Liver (tissue), 8 donors: ENCODE measurements at regions not wholly inside any gene's neighbourhood (a gene's known extent, or its start where the extent isn't known, plus 50 kb on each side); places are given as distances from the start of the nearest gene placed in this dataset.

Source experiments
- DNase-seq: peaks from one replicate; pipeline ENCODE4 v3.0.0-alpha.2; 2017; ENCODE audit warnings: low spot score
- H3K27ac ChIP-seq, 2 donors: one replicate each; pipeline ENCODE4 v1.7.0; 2013; ENCODE audit warnings: inconsistent platforms in 2 of 2, low read length in 2 of 2, control low read depth in 1 of 2, low read depth in 1 of 2, mild to moderate bottlenecking in 1 of 2
- H3K27me3 ChIP-seq, 4 donors: one replicate each; pipeline versions ENCODE4 v1.6.1 to v1.7.0; 2013; ENCODE audit warnings: low read length in 3 of 4, inconsistent platforms in 1 of 4, mild to moderate bottlenecking in 1 of 4, moderate library complexity in 1 of 4; ENCODE audit not compliant: control insufficient read depth in 4 of 4, insufficient read depth in 4 of 4
- H3K36me3 ChIP-seq, 4 donors: one replicate each; pipeline versions ENCODE4 v1.6.1 to v1.7.0; 2013; ENCODE audit warnings: low read length in 3 of 4, mild to moderate bottlenecking in 3 of 4, low read depth in 1 of 4, moderate library complexity in 1 of 4; ENCODE audit not compliant: control insufficient read depth in 4 of 4, insufficient read depth in 3 of 4
- H3K4me1 ChIP-seq, 4 donors: one replicate each; pipeline versions ENCODE4 v1.6.1 to v1.7.0; 2013; ENCODE audit warnings: low read length in 3 of 4, mild to moderate bottlenecking in 3 of 4, moderate library complexity in 1 of 4; ENCODE audit not compliant: control insufficient read depth in 4 of 4, insufficient read depth in 4 of 4
- H3K4me3 ChIP-seq, 3 donors: one replicate each; pipeline versions ENCODE4 v1.6.1 to v1.7.0; 2013; ENCODE audit warnings: low read length in 3 of 3, control low read depth in 1 of 3, low read depth in 1 of 3, mild to moderate bottlenecking in 1 of 3
- H3K9ac ChIP-seq, 2 donors: one replicate each; pipeline ENCODE4 v1.7.0; 2013; ENCODE audit warnings: low read length in 2 of 2, mild to moderate bottlenecking in 2 of 2, moderate library complexity in 2 of 2, control low read depth in 1 of 2, low read depth in 1 of 2
- H3K9me3 ChIP-seq, 4 donors: one replicate each; pipeline versions ENCODE4 v1.6.1 to v1.7.0; 2013; ENCODE audit warnings: low read length in 3 of 4; ENCODE audit not compliant: control insufficient read depth in 4 of 4
- ATF3 ChIP-seq: IDR thresholded peaks from 2 replicates; pipeline ENCODE4 v1.6.1; 2016; ENCODE audit warnings: antibody characterized with exemption
- EGR1 ChIP-seq, 2 donors: IDR thresholded peaks; 2 replicates each; pipeline ENCODE4 v1.6.1; 2016 to 2018; ENCODE audit warnings: antibody characterized with exemption in 2 of 2, low read depth in 2 of 2
- FOXA1 ChIP-seq: IDR thresholded peaks from 2 replicates; pipeline ENCODE4 v1.6.1; 2016; ENCODE audit warnings: antibody characterized with exemption
- FOXA2 ChIP-seq: IDR thresholded peaks from 2 replicates; pipeline ENCODE4 v1.6.1; 2016; ENCODE audit warnings: antibody characterized with exemption
- GABPA ChIP-seq, 2 donors: IDR thresholded peaks in 1 of 2; conservative IDR thresholded peaks in 1 of 2; 2 replicates each; pipeline ENCODE4 v1.6.1; 2016; ENCODE audit warnings: antibody characterized with exemption in 2 of 2, mild to moderate bottlenecking in 1 of 2, moderate library complexity in 1 of 2
- HNF4A ChIP-seq, 2 donors: conservative IDR thresholded peaks; 2 replicates each; pipeline ENCODE4 v1.6.1; 2016; ENCODE audit warnings: antibody characterized with exemption in 2 of 2, mild to moderate bottlenecking in 2 of 2
- HNF4G ChIP-seq: IDR thresholded peaks from 2 replicates; pipeline ENCODE4 v1.6.1; 2016; ENCODE audit warnings: antibody characterized with exemption
- JUND ChIP-seq, 2 donors: IDR thresholded peaks; 2 replicates each; pipeline ENCODE4 v1.6.1; 2016; ENCODE audit warnings: antibody characterized with exemption in 2 of 2
- RAD21 ChIP-seq, 2 donors: IDR thresholded peaks; 2 replicates each; pipeline ENCODE4 v1.6.1; 2016; ENCODE audit warnings: antibody characterized with exemption in 2 of 2, mild to moderate bottlenecking in 2 of 2
- REST ChIP-seq: IDR thresholded peaks from 2 replicates; pipeline ENCODE4 v1.6.1; 2016; ENCODE audit warnings: antibody characterized with exemption, mild to moderate bottlenecking
- RXRA ChIP-seq, 2 donors: IDR thresholded peaks; 2 replicates each; pipeline ENCODE4 v1.6.1; 2017 to 2018; ENCODE audit warnings: antibody characterized with exemption in 2 of 2, mild to moderate bottlenecking in 1 of 2
- SP1 ChIP-seq: IDR thresholded peaks from 2 replicates; pipeline ENCODE4 v1.6.1; 2018; ENCODE audit warnings: antibody characterized with exemption, mild to moderate bottlenecking
- TAF1 ChIP-seq: conservative IDR thresholded peaks from 2 replicates; pipeline ENCODE4 v1.6.1; 2016; ENCODE audit warnings: antibody characterized with exemption, mild to moderate bottlenecking
- YY1 ChIP-seq: IDR thresholded peaks from 2 replicates; pipeline ENCODE4 v1.6.1; 2016; ENCODE audit warnings: antibody characterized with exemption, mild to moderate bottlenecking
- WGBS: extraction: QIAGEN DNeasy Blood & Tissue Kit; methylation state at CpG from one replicate; pipeline ENCODE4 v1.1.7; 2013; 5-methylcytosine and 5-hydroxymethylcytosine counted together
- TF ChIP-seq, protein P1 (sequence below): fragments of 150-350 bp; IDR thresholded peaks from 2 replicates; pipeline ENCODE4 v1.5.1; 2017; ENCODE audit warnings: improper control_type of control experiment, low read depth, low read length; ENCODE audit not compliant: missing input control
- TF ChIP-seq, protein P2 (sequence below): IDR thresholded peaks from 2 replicates; pipeline ENCODE4 v1.6.1; 2016; ENCODE audit warnings: antibody characterized with exemption
- TF ChIP-seq, protein P3 (sequence below): IDR thresholded peaks from 2 replicates; pipeline ENCODE4 v1.6.1; 2016; ENCODE audit warnings: antibody characterized with exemption
- donor health status: healthy.
- donor health status: healthy.
- donor health status: healthy.
- donor health status: healthy.
- donor health status: healthy.

DNA sequence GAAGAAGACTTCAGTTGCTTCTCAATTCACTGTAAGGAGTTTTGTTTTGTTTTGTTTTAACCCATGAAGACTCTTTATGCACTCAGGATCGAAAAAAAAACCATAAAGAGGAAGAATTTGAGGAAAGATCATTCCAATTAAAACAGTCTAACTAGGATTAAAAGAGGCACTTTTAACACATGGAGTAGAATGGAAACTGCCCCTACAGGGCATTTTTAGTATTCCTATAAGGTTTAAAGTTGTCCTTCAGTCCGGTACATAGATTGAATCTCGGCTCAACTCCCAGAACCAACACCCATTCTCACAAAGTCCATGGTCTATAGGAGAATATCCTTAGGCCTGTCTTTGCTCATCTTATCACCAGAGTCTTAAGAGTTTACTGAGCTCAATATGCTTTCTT, 469.6 kb downstream of the DTWD2 start:
- no peak overlapping the region for H3K4me3 ChIP-seq
- peaks cover 0 to 4% (median 0%) of the 10 kb centered on the region in 4 donors for H3K27me3 ChIP-seq
- H3K9ac ChIP-seq: no peak overlapping the region
- no peak for DNase-seq
- 83% methylated on average over 3 of the region's 3 CpGs for WGBS
- H3K27ac ChIP-seq: no peak overlapping the region
- H3K9me3 ChIP-seq: no peaks in the 10 kb centered on the region
- TF ChIP-seq ATF3: no peak
- no peak for TF ChIP-seq HNF4A (conservative IDR thresholded peaks at IDR 0.05)
- TF ChIP-seq GABPA (IDR thresholded peaks at IDR 0.05 in 1 of 2, conservative IDR thresholded peaks at IDR 0.05 in 1 of 2): no peak
- TF ChIP-seq, protein P1, sequence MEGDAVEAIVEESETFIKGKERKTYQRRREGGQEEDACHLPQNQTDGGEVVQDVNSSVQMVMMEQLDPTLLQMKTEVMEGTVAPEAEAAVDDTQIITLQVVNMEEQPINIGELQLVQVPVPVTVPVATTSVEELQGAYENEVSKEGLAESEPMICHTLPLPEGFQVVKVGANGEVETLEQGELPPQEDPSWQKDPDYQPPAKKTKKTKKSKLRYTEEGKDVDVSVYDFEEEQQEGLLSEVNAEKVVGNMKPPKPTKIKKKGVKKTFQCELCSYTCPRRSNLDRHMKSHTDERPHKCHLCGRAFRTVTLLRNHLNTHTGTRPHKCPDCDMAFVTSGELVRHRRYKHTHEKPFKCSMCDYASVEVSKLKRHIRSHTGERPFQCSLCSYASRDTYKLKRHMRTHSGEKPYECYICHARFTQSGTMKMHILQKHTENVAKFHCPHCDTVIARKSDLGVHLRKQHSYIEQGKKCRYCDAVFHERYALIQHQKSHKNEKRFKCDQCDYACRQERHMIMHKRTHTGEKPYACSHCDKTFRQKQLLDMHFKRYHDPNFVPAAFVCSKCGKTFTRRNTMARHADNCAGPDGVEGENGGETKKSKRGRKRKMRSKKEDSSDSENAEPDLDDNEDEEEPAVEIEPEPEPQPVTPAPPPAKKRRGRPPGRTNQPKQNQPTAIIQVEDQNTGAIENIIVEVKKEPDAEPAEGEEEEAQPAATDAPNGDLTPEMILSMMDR: no peak
- TF ChIP-seq, protein P2, sequence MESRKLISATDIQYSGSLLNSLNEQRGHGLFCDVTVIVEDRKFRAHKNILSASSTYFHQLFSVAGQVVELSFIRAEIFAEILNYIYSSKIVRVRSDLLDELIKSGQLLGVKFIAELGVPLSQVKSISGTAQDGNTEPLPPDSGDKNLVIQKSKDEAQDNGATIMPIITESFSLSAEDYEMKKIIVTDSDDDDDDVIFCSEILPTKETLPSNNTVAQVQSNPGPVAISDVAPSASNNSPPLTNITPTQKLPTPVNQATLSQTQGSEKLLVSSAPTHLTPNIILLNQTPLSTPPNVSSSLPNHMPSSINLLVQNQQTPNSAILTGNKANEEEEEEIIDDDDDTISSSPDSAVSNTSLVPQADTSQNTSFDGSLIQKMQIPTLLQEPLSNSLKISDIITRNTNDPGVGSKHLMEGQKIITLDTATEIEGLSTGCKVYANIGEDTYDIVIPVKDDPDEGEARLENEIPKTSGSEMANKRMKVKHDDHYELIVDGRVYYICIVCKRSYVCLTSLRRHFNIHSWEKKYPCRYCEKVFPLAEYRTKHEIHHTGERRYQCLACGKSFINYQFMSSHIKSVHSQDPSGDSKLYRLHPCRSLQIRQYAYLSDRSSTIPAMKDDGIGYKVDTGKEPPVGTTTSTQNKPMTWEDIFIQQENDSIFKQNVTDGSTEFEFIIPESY: no peak
- TF ChIP-seq RAD21 (IDR thresholded peaks at IDR 0.05): no peak
- no peak for TF ChIP-seq REST
- no peak for TF ChIP-seq RXRA (IDR thresholded peaks at IDR 0.05)
- TF ChIP-seq EGR1 (IDR thresholded peaks at IDR 0.05; ENCODE audit: low read depth in 2 of 2): no peak
- H3K36me3 ChIP-seq: no peaks in the 10 kb centered on the region
- H3K4me1 ChIP-seq: no peaks in the 10 kb centered on the region

DNA sequence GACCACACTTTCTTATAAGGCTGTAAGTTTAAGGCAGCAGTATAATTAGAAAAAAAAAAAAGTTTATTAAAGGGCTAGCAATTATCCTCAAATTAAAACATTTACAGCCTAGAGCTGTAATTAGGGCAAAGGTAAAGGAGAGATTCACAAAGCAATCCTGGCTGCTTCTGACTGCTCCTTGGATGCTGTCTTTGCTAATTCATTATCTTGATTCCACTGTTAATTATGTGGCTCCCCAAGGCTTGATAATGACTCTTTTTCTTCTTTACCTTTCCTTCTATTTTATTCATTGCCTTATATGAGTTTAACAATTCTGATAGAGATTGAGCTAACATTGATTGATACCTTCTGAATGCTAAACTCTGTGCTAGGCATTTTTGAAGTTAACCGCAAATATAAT, 476.5 kb downstream of the DTWD2 start:
- H3K9ac ChIP-seq: no peak overlapping the region
- WGBS: 95% methylated on average over 1 of the region's 1 CpG
- no peaks in the 10 kb centered on the region for H3K4me1 ChIP-seq
- TF ChIP-seq HNF4A (conservative IDR thresholded peaks at IDR 0.05) (no peak), HNF4G (no peak), RAD21 (IDR thresholded peaks at IDR 0.05) (no peak), EGR1 (IDR thresholded peaks at IDR 0.05; ENCODE audit: low read depth in 2 of 2) (no peak), FOXA2 (no peak), JUND (IDR thresholded peaks at IDR 0.05) (no peak), FOXA1 (no peak), TAF1 (no peak), RXRA (IDR thresholded peaks at IDR 0.05) (no peak), SP1 (no peak), ATF3 (no peak), GABPA (IDR thresholded peaks at IDR 0.05 in 1 of 2, conservative IDR thresholded peaks at IDR 0.05 in 1 of 2) (no peak), YY1 (no peak), REST (no peak)
- TF ChIP-seq, protein P3, sequence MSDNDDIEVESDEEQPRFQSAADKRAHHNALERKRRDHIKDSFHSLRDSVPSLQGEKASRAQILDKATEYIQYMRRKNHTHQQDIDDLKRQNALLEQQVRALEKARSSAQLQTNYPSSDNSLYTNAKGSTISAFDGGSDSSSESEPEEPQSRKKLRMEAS: no peak
- TF ChIP-seq, protein P1: no peak

More for the DNA sequence above, 476.5 kb downstream of the DTWD2 start:
- Histone ChIP-seq H3K27me3 (no peaks in the 10 kb centered on the region), H3K27ac (no peak overlapping the region), H3K9me3 (no peaks in the 10 kb centered on the region), H3K36me3 (no peaks in the 10 kb centered on the region), H3K4me3 (no peak overlapping the region)
- no peak for DNase-seq
